ENCODE measurements at regions not wholly inside any gene's neighbourhood (a gene's known extent, or its start where the extent isn't known, plus 50 kb on each side); places are given as distances from the start of the nearest gene placed in this dataset.
"Not testable (repeated sequence)": the region's sequence is repeated elsewhere in the genome, so short reads cannot be mapped to it uniquely, and the experiment has no call there.

DNA sequence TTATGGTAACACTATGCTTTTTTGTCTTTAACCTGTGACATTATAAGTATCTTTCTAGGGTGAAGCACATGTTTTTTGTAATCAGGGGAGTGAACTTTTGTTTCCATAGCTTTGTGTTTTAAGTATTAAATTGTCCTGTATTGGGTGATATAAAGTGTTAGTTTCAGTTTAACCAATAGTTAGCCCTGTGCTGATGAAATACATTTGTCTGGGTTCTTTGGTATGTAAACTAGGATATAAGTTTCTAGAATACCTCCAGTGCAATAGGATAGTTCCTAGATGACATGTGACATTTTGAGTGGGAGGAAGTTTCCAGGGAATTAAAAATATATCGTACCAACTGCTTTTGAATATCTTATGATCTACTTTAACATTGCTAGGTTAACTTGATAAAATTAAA, 611.0 kb upstream of the MARCKS start:
- DNase-seq (ENCODE audit: low read depth in 3 of 3, low spot score in 2 of 3) = no peak

DNA sequence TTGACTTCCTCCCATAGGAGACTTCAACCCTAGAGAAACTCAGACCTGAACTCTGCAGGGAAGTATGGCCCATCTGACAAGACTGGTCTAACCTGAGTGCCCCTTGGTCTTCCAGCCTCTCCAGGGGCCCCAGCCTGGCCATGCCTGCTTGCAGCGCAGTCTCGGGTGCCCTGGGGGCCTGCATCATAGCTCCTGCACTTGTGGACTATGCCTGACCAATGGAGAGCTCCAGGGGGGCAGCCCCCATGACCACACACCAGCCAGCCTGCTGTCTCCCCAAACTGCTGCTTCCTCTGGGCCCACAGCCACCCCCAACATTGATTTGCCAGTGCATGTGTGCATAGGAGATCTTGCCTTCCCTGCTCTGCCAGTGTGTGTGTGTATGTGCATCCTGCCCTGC, 608.6 kb upstream of the MARCKS start:
- no peak for DNase-seq (ENCODE audit: low read depth in 3 of 3, low spot score in 2 of 3)

DNA sequence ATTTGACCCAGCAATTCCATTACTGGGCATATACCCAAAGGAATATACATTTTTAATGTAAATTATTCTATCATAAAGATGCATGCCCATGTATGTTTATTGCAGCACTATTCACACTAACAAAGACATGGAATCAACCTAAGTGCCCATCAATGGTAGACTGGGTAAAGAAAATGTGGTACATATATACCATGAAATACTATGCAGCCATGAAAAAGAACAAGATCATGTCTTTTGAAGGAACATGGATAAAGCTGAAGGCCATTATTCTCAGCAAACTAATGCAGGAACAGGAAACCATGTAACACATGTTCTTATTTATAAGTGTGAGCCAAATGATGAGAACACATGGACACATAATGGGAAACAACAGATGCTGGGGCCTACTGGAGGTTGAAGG, 603.0 kb upstream of the MARCKS start:
- not testable (repeated sequence) for DNase-seq (ENCODE audit: low read depth in 3 of 3, low spot score in 2 of 3)

DNA sequence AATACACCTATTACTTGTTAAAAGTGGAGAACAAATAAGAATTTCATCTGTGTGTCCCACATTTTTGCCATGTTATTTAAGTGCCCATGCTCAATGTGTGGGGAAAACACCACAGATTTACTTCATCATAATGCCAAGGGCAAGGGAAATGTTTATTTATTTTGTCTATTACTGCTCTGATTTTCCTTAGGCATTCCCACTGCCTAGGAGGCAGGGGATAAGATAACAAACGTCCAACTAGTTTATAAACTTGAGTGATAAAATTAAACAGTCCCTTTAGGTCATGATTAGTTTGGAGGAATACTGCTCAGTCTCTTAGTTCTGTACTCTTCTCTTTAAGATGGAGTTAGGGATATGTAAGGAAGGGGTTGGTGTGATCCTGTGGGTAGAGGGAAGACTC, 598.4 kb upstream of the MARCKS start:
- no peak for DNase-seq (ENCODE audit: low read depth in 3 of 3, low spot score in 2 of 3)

DNA sequence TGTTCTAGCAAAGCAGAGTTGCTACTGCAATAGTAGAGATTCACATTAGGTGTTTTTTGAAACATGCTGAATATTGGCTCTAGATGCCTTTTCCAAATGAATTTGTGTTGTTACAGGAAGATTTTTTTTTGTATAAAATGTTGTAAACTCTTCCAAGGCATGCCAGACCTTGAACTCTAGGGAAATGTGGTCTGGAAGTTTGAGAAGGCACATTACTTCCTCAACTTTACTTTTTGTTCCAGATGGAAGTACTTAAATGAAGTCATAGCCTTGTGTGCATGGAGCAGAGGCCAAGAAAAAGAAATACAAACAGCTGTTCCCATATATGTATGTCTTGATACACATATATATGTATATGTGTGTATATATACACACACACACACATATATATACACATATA, 585.7 kb upstream of the MARCKS start:
- no peak for DNase-seq (ENCODE audit: low read depth in 3 of 3, low spot score in 2 of 3)

DNA sequence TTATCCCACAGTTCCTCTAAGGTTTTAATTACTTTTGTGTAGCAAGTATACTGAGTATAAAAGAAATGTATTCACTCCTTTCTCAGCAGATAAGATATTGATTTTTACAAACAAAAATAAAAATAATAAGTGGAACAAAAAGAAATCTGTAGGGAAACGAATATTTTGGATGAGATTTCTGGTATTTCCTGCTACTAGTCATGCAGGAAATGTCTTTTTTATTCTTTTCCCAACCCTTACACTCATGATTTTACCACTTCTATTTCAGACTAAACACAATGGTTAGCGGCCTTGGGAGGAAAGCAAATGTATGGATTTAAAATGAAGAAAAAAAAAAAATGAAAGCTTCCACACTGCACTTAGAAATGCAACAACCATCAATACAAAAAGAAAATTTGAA, 580.5 kb upstream of the MARCKS start:
- DNase-seq (ENCODE audit: low read depth in 3 of 3, low spot score in 2 of 3) = no peak

DNA sequence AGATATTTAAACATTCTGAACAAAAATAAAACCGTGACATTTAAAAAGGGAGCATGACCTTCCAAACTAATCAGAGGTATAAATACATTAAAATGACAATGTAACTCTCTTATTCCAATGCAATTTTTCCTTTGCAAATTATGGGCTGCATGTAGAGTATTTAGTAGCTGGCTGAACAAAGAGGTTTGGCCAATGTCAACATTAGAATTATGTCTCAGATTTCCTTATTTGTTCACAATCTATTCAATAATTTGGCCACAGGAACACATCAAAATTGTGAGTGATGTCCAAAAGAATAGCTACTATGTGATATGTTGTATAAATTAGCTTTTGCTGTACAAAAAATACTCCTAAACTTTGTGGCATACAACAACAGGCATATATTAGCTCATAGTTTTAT, 580.0 kb upstream of the MARCKS start:
- no peak for DNase-seq (ENCODE audit: low read depth in 3 of 3, low spot score in 2 of 3)

DNA sequence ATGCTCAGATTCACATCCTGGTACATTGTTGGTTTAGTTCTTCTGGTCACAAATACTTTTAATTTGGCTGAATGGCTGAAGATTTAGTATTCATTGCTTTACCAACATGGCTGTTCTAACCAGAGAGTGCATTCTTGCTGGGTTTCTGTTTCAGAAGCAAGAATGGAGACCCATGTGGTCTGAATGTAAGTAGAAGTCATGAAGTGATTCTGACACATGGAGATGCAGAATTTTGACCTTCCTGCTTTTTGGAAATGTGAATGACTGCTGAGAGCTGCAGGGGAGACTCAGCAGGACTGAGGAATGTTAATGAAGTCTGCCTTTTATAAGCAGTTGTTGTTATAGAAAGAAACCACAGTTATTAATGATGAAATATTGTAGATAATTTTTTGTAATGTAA, 576.1 kb upstream of the MARCKS start:
- DNase-seq (ENCODE audit: low read depth in 3 of 3, low spot score in 2 of 3) = no peak

DNA sequence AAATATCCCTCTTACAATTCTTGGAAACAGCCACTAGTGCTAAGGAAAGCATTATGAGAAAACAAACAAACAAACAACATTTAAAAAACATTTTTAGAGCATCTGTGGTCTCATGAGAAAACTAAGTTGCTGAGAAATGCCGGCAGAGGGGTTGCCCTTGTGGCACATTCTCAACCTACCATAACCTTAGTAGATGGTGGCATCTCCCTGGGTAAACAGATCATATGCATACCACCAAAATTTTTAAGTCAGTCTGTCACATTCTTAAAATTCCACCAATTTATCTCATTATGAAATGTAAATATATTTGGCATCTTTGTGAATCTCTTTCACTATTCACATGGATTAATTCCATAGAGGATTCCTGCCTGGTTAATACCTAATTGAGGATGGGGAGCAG, 575.7 kb upstream of the MARCKS start:
- no peak for DNase-seq (ENCODE audit: low read depth in 3 of 3, low spot score in 2 of 3)

DNA sequence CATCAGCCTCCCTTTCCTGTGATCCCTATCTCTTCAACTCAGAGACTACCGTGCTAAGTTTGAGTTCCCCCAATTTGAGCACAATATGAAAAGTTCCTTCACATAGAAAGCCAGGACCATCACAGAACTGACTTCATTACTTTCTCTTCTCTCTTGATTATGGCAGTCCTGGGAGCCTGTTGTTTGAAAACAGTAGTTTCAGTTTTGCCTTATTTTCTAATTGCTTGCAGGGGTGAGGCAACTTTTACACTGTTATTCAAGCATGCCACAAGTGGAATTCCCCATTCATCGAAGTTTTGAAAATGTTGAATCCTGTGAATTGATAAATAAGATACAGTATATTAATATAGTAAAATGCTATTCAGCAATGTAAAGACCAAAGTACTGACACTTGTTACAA, 569.7 kb upstream of the MARCKS start:
- DNase-seq (ENCODE audit: low read depth in 3 of 3, low spot score in 2 of 3) = no peak

DNA sequence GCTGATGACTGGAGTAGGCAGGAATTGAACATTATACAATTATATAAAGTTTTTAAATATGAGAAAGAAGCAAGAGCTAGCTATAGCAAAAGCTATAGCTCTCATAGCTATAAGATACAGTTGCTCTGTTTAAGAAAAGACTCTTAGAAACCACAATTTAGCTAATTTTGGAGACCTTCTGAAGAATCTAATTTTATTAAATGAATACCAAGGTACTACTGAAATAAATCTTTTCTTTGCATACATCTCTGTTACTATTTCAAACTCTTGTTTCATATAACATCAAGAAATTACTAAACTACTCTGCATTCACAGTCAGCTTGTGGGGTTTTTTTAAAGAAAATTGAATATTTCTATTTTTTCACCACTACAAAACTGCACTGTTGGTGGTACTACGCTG, 568.7 kb upstream of the MARCKS start:
- DNase-seq (ENCODE audit: low read depth in 3 of 3, low spot score in 2 of 3) = no peak

DNA sequence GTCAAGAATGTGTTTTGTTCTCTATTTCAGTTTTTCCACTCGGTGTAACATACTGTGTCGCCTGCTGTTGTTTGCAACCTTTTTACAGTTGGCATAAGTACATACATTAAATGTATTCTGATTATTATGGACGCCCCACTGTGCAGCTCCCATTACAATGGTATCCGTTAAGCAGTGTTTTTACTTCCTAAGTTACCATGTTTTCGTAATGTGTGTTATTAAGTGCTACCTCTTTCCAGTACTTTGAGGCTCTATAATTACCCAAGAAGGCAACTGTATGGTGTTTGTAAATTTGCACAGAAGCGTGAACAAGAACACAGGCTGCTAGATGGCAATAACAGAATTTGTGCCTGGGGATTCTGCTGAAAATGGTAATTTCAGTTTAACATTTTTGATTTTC, 568.0 kb upstream of the MARCKS start:
- no peak for DNase-seq (ENCODE audit: low read depth in 3 of 3, low spot score in 2 of 3)

DNA sequence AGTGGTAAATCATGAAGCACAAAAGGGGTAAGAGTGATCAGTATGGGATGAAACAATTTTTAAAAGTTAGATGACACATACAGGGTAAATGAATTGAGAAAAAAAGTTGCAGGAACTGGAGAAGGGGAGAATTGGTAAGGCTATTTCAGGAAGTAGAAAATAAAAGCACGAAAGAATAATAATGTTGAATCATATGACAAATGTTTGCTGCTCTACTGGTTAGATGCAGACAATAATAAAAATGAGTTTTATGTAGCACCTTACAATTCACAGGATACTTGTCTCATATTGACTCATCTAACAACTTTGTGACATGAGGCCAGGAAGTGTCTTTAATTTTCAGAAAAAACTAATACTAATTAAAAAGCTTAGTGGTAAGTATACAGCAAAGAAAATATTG, 566.5 kb upstream of the MARCKS start:
- no peak for DNase-seq (ENCODE audit: low read depth in 3 of 3, low spot score in 2 of 3)

DNA sequence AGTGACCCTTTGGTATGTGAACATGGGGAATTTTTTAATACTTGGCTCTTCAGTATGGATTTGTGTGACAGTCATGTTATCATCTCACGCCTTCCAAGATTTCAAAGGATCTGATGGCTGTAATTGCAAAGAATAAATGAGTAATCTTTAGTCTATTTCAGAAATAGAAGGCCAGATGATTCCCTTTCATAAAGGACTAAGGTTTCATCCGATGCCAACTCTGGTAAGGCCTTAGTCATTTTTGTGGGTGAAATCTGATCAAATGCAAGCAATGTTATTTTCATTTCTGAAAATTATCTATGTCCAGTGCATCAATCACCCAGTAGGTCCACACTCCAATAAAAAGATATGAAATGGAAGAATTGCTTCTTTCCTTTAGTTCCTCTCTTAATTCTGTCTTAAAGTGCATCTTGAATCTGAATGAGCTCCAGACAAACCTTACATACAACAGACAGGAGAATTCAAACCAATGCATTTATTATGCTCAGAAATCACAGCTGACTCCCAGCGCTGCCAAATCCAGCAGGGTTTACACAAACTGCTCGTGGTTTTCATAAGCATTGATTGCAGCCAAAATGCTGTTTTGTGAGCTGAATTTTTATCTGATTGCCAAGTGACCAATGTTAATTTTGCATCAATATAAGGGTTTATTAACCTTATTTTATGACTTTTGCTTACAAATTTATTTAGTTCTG, 565.2 kb upstream of the MARCKS start:
- no peak for DNase-seq (ENCODE audit: low read depth in 3 of 3, low spot score in 2 of 3)

DNA sequence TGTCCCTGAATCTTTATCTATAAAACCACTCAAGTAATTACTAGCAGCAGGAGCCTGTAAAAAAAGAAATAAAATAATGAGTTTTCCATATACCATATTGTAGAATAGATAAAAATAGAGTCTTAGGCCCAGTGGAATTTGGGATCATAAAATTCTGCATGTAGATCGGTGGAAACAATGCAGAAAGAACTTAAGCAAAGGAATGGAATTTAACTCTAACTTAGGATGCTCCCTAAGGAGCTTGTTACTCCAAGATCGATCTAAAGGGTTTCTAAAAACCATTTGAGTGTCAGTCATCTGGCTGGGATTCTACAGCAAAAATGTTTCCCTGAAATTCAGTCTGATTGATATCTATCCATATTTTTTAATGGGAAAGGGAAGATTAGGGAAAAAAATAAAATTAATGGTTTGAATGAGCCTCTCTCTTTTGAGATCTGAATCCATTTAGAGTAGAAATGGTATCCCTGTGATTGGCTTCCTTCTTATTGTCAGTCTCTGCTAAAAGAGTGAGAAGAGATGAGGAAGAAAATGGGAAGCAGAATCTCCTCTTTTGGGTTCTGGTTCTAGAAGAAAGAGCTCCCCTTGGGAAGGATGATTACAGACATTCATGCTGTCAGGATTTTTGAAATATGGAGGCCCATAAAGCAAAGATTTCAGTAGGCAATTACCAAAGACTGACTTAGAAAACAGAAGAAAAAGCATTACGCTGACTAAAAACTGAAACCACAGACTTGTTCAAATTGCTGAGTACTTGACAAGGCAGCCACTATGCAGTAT, 564.3 kb upstream of the MARCKS start:
- no peak for DNase-seq (ENCODE audit: low read depth in 3 of 3, low spot score in 2 of 3)

DNA sequence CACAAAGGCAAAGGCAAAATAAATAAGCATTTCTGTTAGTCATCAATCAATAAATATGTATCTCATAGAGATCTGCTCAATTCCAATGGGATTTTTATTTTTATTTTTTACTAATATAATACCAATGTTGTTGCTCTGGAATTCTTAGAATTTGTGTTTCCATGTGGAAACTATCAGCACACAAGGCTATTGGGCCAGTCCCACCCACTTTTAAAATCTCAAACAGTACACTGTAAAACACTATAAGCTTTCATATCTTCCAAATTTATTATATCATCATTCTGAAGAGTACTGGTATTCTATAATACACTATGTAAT, 563.8 kb upstream of the MARCKS start:
- no peak for DNase-seq (ENCODE audit: low read depth in 3 of 3, low spot score in 2 of 3)

DNA sequence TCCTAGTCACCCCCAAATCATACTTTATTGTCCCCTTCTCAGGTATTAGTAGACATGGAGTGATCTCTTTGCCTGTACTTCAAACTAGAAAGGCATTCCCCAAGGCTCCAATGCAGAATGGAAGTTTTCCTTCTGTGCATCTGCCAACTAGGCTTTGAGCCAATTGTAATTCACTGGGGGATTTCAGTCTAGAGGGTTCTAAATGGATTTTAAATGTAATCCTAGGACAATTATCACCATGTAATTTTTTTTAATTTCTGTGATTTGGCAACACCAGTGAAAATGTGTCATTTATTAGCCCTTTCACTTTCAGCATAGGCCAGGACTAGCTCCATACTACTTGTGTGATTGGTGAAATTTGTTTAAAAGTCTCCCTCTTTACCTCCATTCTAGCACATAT, 557.6 kb upstream of the MARCKS start:
- DNase-seq (ENCODE audit: low read depth in 3 of 3, low spot score in 2 of 3) = no peak

DNA sequence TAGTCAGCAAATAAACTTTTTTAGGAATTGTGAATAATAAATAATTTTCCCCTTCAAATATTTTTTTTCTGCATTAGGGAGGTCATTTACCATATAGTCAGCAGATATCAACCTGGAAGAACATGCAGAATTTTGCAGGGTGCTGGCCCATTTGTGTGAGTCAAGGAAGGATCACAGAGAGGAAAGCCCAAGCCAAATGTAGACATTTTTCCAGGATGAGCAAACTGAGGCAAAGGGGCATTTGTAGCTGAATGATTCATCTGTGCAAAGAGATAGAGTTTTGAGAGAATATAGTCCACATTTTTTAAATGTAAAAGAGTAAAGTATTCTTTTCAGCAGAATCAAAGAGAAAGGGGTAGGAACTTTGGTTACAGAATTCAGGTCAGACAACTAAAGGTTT, 555.5 kb upstream of the MARCKS start:
- DNase-seq (ENCODE audit: low read depth in 3 of 3, low spot score in 2 of 3) = no peak

DNA sequence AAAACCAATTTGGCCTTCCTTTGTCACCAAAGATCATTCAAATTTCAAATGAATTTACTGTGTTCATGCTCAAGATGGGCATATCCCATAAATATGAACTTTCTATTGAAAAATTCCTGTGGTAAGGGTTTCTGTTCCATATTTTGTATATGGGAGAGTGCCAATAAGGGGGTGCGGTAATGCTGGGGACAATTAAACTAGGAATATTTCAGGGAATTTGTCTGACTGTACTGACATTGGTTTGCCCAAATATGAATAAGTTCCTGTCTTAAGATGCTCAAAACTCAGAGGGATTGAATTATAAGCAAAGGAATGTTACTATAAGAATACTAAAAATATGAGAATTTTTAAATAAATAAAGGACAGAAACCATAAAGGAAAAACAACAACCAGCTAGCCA, 553.0 kb upstream of the MARCKS start:
- DNase-seq (ENCODE audit: low read depth in 3 of 3, low spot score in 2 of 3) = no peak

DNA sequence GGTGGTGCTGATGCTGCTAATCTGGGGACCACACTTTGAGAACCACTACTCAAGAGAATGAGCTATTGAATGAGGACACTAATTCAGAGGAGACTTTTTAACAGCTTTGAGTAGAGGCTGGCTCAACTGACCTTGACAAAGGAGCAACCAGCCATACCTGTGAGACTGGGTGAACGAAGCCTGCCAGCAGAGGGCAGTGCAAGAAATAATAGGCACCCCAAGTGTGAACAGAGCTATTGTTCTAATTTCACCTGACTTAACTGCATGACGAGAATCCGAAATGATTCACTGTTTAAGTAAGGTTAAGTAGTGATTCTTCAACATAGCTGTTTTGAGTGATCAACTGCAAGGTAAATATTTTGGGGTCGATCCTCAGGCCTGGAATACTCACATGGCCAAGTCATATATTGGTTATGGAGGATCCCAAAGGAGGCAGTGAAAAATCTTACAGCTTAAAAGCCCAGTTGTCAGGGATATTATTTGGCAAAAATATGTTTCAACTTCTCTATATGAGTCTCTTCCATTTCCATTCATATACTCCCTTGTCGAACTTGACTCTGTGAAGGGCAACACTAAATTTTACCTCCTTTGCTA, 550.5 kb upstream of the MARCKS start:
- no peak for DNase-seq (ENCODE audit: low read depth in 3 of 3, low spot score in 2 of 3)

DNA sequence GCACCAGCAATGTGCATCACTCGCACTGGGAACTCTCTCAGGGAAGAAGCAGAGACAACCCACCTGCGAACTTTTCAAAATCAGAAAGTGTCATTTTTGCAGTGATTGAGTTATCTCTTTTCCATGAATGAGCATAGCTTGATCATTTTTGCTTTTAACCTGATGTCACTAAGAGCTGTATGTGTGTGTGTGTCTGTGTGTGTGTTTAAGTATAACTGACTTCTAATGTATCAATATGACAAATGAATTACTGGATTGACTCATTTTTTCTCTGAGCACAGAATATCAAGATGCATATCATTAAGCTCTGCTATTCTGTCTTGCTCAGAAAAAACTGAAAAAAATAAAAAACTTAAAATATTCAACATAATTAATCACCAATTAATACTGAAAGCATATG, 548.9 kb upstream of the MARCKS start:
- no peak for DNase-seq (ENCODE audit: low read depth in 3 of 3, low spot score in 2 of 3)

DNA sequence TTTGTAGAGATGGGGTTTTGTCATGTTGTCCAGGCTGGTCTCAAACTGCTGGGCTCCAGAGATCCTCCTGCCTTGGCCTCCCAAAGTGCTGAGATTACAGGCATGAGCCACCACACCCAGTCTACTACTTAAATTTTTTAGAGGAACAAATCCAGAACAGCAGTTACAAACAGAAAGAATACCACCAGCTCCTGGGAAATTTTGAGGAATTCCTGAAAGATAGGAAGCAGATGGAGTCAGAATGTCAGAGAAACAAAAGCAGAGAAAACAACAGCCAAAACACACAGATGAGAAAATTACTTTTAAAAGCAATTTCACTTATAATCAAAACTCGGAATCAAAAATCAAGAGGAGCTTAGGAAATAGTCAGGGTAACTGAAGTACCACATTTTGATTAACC, 543.3 kb upstream of the MARCKS start:
- DNase-seq (ENCODE audit: low read depth in 3 of 3, low spot score in 2 of 3) = no peak
